ENCODE measurements at regions not wholly inside any gene's neighbourhood (a gene's known extent, or its start where the extent isn't known, plus 50 kb on each side); places are given as distances from the start of the nearest gene placed in this dataset.

GRCh38 chr12:38139456-38139855 is 177.1 kb upstream of the ALG10B start:
- no peak for DNase-seq (ENCODE audit: low read depth)

GRCh38 chr12:38141239-38141638 is 175.3 kb upstream of the ALG10B start:
- no peak for DNase-seq (ENCODE audit: low read depth)

GRCh38 chr12:38141861-38142260 is 174.7 kb upstream of the ALG10B start:
- no peak for DNase-seq (ENCODE audit: low read depth)

- no peak for DNase-seq (ENCODE audit: low read depth)
Observed at GRCh38 chr12:38142974-38143373, 173.6 kb upstream of the ALG10B start.

GRCh38 chr12:38144049-38144448 is 172.5 kb upstream of the ALG10B start:
- DNase-seq (ENCODE audit: low read depth) = no peak

GRCh38 chr12:38144601-38145436 is 171.8 kb upstream of the ALG10B start:
- DNase-seq (ENCODE audit: low read depth) = no peak

GRCh38 chr12:38149395-38150073 is 167.0 kb upstream of the ALG10B start:
- no peak for DNase-seq (ENCODE audit: low read depth)

GRCh38 chr12:38151991-38152700 is 164.4 kb upstream of the ALG10B start:
- no peak for DNase-seq (ENCODE audit: low read depth)

GRCh38 chr12:38152816-38153736 is 163.5 kb upstream of the ALG10B start:
- no peak for DNase-seq (ENCODE audit: low read depth)

GRCh38 chr12:38153737-38154061 is 162.9 kb upstream of the ALG10B start:
- DNase-seq (ENCODE audit: low read depth) = no peak

- DNase-seq (ENCODE audit: low read depth) = no peak
Observed at GRCh38 chr12:38154096-38155019, 162.2 kb upstream of the ALG10B start.

GRCh38 chr12:38155020-38155395 is 161.6 kb upstream of the ALG10B start:
- no peak for DNase-seq (ENCODE audit: low read depth)

GRCh38 chr12:38155526-38156496 is 160.8 kb upstream of the ALG10B start:
- no peak for DNase-seq (ENCODE audit: low read depth)

GRCh38 chr12:38156497-38157245 is 159.9 kb upstream of the ALG10B start:
- DNase-seq (ENCODE audit: low read depth) = no peak

- DNase-seq (ENCODE audit: low read depth) = no peak
Observed at GRCh38 chr12:38157274-38157932, 159.2 kb upstream of the ALG10B start.

- DNase-seq (ENCODE audit: low read depth) = no peak
Observed at GRCh38 chr12:38157933-38158401, 158.6 kb upstream of the ALG10B start.

GRCh38 chr12:38158428-38159091 is 158.0 kb upstream of the ALG10B start:
- no peak for DNase-seq (ENCODE audit: low read depth)

All from forelimb muscle (tissue), 1 donor.